SU-DHL-6 (cell line): ENCODE measurements at regions not wholly inside any gene's neighbourhood (a gene's known extent, or its start where the extent isn't known, plus 50 kb on each side); places are given as distances from the start of the nearest gene placed in this dataset.

Experiments
- EZH2phosphoT487 ChIP-seq: fragments of 200-600 bp; sonication (generic), shearing (Covaris generic); conservative IDR thresholded peaks from 2 replicates; pipeline ENCODE4 v1.6.1; 2018; ENCODE audit warnings: mild to moderate bottlenecking, antibody characterized with exemption, low read length, moderate library complexity, mixed read lengths
- TF ChIP-seq, protein P1 (sequence below): fragments of 200-600 bp; sonication (generic); IDR thresholded peaks from one replicate; pipeline ENCODE4 v1.5.1; 2017; ENCODE audit warnings: antibody characterized with exemption, mild to moderate bottlenecking, low read length, moderate library complexity; ENCODE audit not compliant: insufficient read depth, poor library complexity, severe bottlenecking

DNA sequence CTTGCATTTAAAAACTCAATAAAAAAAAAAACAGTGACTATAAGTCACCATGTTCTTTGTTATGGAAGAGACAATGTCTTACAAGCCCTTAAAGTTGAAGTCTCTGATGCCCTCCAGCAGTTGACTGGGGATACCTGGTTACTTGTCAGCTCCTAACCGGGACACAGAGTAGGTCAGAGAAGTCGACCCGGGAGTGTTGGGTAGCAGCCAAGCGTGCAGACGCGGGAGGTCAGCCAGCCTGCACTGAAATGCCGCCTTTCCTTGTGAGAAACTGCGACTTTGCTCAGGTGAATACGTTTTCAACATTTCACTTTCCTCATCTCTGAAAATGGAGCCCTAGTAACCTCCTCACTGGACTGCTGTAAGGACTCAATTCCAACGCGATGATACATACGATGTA is 81.8 kb downstream of the F11 start:
- TF ChIP-seq, protein P1, sequence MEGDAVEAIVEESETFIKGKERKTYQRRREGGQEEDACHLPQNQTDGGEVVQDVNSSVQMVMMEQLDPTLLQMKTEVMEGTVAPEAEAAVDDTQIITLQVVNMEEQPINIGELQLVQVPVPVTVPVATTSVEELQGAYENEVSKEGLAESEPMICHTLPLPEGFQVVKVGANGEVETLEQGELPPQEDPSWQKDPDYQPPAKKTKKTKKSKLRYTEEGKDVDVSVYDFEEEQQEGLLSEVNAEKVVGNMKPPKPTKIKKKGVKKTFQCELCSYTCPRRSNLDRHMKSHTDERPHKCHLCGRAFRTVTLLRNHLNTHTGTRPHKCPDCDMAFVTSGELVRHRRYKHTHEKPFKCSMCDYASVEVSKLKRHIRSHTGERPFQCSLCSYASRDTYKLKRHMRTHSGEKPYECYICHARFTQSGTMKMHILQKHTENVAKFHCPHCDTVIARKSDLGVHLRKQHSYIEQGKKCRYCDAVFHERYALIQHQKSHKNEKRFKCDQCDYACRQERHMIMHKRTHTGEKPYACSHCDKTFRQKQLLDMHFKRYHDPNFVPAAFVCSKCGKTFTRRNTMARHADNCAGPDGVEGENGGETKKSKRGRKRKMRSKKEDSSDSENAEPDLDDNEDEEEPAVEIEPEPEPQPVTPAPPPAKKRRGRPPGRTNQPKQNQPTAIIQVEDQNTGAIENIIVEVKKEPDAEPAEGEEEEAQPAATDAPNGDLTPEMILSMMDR, result no peak
- TF ChIP-seq EZH2phosphoT487, result no peak
